ENCODE measurements at regions not wholly inside any gene's neighbourhood (a gene's known extent, or its start where the extent isn't known, plus 50 kb on each side); places are given as distances from the start of the nearest gene placed in this dataset.

- DNase-seq = no peak
- no peak for ATAC-seq
Measured at GRCh38 chr13:111476197-111476596, 155.8 kb downstream of the TEX29 start.

- ATAC-seq = no peak
- DNase-seq = no peak
Measured at GRCh38 chr13:111479412-111479811, 159.0 kb downstream of the TEX29 start.

DNA sequence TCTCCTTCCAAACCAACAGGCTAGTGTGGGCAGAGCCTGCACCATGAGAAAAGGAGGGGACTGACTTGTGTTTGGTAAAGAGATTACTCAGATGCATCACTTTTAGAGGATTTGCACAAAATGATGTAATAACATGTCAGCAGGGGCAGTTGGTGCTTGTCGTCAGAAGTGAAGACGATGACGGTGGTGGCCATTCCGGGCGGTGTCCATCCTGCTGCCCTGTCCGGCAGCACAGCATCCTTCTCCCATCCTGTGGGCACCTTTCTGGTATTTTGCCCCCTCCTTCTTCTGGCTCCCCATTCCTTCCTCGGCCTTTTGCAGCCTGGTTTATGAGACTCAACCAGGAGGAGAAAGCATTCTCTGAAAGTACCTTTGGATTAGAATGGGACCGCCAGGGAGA lies 160.1 kb downstream of the TEX29 start:
- ATAC-seq (no peak), DNase-seq (no peak)

DNA sequence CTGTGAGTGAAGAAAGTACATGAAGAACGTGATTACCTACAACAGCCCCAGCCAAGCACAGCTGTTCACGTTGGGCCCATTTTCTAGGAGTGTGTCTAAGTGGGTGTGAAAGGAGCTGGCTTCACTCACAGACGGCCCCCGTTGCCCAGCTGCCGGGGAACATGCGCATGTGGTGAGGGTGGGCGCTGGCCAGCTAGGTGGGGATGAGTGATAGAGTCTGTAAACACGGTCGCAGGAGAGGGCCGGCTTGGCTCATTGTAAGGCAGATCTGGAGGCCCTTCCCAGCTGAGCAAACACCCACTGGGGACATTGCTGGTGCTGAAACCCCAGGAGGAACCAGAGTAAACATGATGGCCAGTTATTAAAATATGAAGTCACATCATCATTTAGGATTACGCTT lies 160.5 kb downstream of the TEX29 start:
- DNase-seq (no peak), ATAC-seq (no peak)

DNA sequence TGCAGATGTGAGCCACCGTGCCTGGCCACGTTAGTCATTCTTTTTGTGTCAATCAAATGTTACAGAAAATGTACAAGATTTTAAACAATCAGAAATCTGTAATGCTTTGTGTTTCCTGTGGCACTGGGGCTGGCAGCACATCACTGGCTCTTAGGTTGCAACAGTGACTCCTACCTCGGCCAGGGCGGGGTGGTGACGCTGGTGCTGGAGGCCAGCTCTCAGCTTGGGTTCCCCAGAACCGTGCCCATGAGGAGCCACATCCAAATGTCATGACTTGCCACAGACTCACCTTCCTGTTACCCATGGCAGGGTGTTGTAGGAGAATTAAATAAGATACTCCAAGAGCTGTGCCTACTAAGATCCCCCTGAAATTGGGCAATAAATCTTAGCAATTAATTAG lies 161.7 kb downstream of the TEX29 start:
- ATAC-seq (no peak), DNase-seq (no peak)

DNA sequence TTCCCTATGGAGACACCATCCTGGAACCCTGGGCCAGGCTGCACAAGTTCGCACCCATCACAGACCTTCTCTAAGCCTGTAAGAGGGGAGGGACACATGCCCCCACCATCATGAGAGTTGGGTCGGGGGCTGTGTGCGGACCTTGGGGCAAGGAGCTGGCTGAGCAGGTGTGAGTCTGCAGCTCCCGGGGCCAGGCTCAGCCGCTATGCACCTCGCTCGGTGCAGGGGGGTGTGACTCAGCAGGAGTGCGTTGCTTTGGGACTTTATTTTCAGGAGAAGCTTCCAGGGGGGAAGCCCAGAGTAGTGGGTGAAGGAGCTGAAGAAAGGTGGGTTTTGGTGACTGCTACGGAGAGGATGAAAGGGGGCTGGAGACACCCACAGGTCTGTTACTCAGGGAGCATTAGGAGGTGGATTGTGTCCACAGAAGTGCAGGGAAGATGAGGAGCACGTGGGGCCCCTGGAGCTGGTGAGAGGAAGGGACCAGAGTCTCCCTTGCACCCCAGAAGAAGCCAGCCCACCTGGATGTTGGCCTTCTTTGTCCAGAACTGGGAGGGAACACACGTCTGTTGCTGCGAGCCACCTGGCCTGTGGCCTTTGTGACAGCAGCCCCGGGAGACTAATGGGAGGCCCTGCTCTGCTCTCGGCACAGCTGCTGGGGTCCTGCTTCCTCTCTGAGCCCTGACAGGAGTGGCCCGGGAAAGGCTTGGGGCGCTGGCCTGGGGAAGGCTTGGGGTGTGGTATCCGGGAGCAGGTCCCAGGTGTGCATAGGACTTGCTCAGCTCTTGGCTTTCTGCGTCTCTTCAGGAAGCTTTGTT lies 162.6 kb downstream of the TEX29 start:
- ATAC-seq (no peak), DNase-seq (no peak)

- DNase-seq (no peak), ATAC-seq (no peak)
Measured at GRCh38 chr13:111483621-111483987, 163.2 kb downstream of the TEX29 start.

DNA sequence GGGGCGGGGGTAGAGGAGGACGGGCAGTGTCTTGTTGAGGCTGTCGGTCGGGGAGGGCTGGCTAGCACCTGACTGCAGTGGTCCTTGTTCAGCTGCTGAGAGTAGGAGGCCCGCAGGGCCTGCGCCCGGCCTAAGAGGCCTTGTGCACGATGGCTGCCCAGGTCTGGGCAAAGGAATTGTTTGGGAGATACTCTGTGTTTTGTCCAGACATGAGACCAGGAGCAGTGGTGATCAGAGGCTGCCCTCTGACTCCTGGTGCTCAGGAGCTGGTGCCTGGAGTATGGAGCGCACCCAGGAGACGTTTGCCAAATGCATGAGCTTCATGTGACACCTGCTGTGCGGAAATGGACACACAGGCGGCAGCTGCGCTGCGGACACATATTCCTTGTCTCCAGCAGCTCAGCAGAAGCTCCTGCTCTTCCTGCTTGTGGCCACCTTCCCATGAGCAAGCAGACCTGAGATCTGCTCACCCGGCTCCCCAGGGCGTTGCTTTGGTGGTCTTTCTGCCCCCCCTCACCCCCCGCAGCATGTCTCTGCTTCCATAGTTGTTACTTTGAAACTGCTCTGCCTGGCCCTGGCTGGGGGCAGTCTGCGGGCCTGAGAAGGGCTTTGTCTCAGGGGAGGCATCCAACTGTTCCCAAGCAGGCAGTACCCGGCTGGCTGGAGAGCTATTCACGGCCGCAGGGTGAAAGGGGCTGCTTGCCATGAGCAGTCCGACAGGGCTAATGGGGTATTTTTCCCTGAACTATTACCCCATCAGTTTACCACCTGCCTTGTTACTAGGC lies 163.9 kb downstream of the TEX29 start:
- ATAC-seq (no peak), DNase-seq (no peak)

- ATAC-seq = no peak
Measured at GRCh38 chr13:111484959-111485358, 164.5 kb downstream of the TEX29 start.

GRCh38 chr13:111485491-111486250 lies 165.2 kb downstream of the TEX29 start:
- DNase-seq (no peak), ATAC-seq (no peak)

More at GRCh38 chr13:111484959-111485358, 164.5 kb downstream of the TEX29 start:
- DNase-seq = no peak

- ATAC-seq = no peak
- DNase-seq = no peak
Measured at GRCh38 chr13:111486331-111486730, 165.9 kb downstream of the TEX29 start.

DNA sequence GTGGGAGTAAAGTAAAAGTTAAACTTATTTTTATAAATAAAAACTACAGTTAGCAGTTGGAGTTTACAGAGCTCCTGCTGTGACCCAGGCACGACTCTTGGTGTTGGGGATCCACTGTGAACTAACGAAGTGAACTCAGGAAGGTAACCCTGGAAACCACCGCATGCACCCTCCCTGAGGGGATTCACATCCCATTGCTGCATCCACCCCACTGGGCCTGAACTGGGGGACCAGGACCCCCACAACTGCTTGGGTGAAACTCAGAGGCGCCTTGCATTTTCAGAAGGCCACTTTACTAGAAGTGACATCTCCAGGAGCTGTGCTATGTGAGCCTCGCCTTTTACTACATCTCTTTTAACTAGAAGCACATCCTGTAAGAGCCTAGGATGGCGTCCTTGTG lies 166.4 kb downstream of the TEX29 start:
- DNase-seq (no peak), ATAC-seq (no peak)

DNA sequence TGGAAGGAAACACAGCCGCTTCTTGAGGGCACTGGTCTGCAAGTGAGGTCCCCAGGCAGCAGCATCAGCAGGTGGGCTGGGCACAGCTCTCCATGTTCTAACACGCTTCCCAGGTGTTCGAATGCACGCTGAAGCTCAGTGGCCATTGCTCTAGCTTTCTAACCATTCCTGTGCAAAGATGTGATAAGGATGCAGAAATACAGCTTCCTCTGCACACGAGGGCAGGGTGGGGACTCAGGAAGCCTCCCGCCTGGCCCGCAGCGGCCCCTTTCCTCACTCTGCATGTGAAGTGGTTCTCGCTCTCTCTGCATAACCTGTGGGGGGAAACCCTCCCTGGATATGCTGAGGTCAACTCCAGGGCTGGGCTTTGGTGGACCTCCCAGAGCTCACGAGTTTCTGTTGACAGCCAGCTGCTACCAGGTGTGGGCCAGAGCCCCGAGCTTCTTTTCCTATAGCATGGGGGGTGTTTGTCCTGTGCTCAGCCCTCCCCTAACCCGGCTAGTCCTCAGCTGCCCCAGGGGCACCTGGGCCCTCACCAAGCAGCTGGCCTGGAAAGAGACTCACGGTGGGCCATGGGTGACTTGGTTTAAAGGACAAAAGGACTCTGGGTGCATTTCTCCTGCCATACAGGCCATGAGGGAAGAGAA lies 168.2 kb downstream of the TEX29 start:
- ATAC-seq = no peak
- DNase-seq = no peak

DNA sequence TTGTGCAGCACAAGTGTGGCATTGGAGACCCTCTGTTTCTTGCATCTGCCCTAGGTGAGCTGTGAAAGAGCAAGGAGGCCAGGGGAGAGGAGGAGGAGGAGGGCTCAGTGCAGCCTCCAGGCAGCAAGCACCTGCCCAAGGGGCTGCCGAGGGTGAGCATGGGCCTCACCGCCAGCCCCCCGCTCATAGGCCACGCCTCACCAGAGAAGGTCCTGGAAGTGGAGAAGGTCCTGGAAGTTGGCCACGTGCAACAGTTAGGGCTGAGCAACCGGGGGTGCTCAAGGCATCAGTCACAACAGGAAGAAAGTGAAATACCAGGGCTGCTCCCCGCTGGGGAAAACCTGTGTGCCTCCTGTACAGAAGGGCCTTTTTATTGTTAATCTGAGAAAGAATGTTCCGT lies 168.9 kb downstream of the TEX29 start:
- no peak for ATAC-seq
- no peak for DNase-seq

DNA sequence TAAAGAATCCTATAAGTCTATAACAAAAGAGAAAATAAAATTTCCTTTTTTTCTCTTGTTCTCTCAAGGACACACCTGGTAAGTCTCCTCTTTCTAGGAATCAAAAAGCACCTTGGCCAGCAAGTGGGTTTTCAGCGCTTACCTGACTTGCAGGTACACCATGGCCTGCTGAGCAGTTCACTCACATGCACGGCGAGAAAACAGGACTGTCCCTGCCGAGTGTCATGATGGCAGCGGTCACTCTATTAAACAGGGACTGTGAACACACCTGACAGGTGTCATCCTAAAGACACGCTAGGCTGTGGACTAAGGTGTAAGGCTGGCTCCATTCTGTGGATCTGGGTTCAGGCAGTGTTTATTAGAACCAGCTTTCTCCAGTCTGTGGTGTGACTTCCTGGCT lies 170.2 kb downstream of the TEX29 start:
- DNase-seq (no peak), ATAC-seq (no peak)

DNA sequence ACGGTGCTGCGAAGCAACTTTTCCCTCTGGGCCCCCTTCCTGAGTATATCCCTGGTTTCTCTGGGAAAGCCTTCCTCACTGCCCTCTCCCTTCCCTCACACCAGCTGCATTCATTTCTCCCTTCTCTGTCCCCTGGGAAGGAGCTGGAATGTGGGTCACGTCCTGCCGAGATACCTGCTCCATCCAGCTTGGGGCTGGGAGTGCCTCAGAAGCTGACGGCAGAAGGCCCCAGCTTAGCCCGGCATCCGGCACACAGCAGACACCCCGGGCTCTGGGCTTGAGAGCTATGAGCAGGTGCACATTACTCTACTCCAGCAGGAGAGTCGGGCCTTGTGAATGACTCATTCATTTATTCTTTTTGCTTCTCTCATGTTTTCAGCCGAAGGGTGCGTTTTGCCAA lies 170.6 kb downstream of the TEX29 start:
- DNase-seq (no peak), ATAC-seq (no peak)

- DNase-seq (no peak), ATAC-seq (no peak)
Measured at GRCh38 chr13:111491659-111492058, 171.2 kb downstream of the TEX29 start.

DNA sequence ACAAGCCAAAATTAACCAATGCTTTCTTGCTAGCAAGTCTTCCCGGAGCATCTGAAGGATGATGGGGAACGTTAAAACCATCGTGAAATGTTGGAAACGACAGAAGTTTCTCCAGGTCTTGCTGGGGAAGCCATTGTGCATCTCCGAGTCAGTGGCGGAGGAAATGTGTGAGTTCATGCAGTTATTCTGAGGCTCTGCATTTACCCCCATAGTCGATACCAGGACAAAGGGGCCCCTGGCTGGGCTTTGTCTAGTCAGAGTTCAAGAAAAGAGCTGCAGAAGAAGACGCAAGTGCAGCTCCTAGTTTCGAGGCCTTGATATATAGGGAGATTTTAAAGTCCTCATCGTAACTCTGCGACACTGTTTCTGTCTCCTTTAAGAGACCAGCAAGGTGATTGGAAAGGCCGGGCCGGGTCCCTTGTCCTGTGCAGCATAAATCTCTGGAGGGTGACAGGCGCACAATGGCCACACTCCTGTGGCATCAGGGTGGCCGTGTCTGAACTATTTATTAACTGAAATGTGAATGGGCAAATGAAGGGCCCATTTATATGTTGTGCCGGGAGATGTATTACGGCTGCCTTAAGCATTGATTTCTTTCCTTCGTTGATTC lies 172.0 kb downstream of the TEX29 start:
- no peak for ATAC-seq
- DNase-seq = no peak

DNA sequence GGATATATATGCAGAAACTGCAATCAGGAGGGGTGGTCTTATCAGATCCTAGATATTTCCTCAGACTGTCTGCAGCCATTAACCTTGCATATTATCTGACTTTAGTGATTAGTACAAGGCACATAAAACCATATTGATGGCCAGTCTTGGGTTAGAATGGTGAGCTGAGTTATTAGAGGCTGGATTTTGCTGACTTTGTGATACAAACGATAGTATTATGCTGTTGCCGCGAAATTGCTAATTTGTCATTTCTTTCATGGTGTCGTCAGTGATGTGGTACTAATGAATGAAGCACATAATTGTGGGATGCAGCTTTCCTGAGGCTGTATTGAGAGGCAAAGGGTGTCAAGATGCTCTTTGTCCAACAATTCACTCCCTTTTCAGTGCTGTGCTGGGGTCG lies 172.5 kb downstream of the TEX29 start:
- DNase-seq = no peak
- no peak for ATAC-seq

- DNase-seq (no peak), ATAC-seq (no peak)
Measured at GRCh38 chr13:111493468-111493867, 173.0 kb downstream of the TEX29 start.

DNA sequence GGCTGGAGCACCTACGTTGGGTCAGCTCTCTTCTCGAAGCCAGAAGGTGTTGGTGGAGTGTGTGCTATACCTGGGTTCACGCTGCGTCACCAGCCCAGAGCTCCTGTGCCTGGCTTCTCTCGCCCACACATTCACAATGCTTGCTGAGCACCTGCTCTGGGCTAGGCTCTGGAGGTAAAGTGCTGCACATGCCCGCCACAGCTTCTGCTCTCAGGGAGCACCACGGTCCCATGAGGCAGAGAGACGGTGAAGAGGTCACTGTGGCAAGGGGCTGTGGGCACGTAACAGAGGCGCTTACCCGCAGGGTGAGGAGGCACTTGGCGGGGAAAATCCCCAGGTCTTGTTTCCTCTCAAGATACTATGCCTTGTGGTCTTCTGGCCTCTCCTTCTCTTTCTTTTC lies 174.2 kb downstream of the TEX29 start:
- DNase-seq (no peak), ATAC-seq (no peak)

Data from stimulated activated naive CD8-positive, alpha-beta T cell treated with anti-CD3 and anti-CD28 coated beads, Interleukin-15, Interleukin-2, amounts not matched to agents 100 U/mL and 50 U/mL, for 24 hours (primary cell).